K562 (cell line): ENCODE measurements at regions not wholly inside any gene's neighbourhood (a gene's known extent, or its start where the extent isn't known, plus 50 kb on each side); places are given as distances from the start of the nearest gene placed in this dataset.

ENCODE experiments used
- ATAC-seq: fragments of 200-7000 bp; cut with Tn5 transposase; 3 replicates; pipeline ENCODE4 v1.9.1; 2020; ENCODE audit warnings: moderate library complexity
- BruUV-seq: library from RNA; stranded (reverse); fragments of 400-500 nt; replicated peaks from 2 replicates; lab custom pipeline; 2021; lab: Mats Ljungman, UMichigan
- CTCF ChIA-PET: fragments of 300-600 bp; formaldehyde crosslinking; extraction: SDS; loops from one replicate; lab custom pipeline; 2021; ENCODE audit warnings: low intra/inter-chr PET ratio; lab: Yijun Ruan, JAX
- POLR2A ChIA-PET: fragments of 300-600, 350-650 bp; sonication (Branson Sonifier 250); formaldehyde crosslinking; extraction: SDS; loops from one replicate; lab custom pipeline; 2021; ENCODE audit warnings: antibody characterized with exemption, inconsistent platforms; lab: Yijun Ruan, JAX
- DNase-seq, 4 experiments: peaks; one replicate each; pipeline versions ENCODE4 v3.0.0 to v3.0.0-alpha.2; 2011 to 2018; ENCODE audit warnings: low spot score in 3 of 4, mixed read lengths in 3 of 4; ENCODE audit errors: extremely low read depth in 1 of 4
- FAIRE-seq: peaks from 2 replicates; lab custom pipeline; 2011; peaks lifted over from hg19 to GRCh38; lab: Jason Lieb, UNC
- H2AFZ ChIP-seq: 2 replicates; pipeline ENCODE4 v1.6.0; 2011; ENCODE audit warnings: low read depth, low read length, control low read depth, inconsistent platforms
- H3K27ac ChIP-seq: fragments of 200-600 bp; 3 replicates; pipeline ENCODE4 v1.8.0; 2011; ENCODE audit warnings: low read depth, mild to moderate bottlenecking, control low read depth, inconsistent platforms, low read length, moderate library complexity, mixed read lengths; ENCODE audit errors: extremely low read depth
- H3K27me3 ChIP-seq, 2 experiments: fragments of 300-600 bp in 1 of 2; 2 replicates in 1 of 2; 3 replicates in 1 of 2; pipeline versions ENCODE4 v1.6.0 to v1.8.0; 2011; ENCODE audit warnings: inconsistent platforms in 2 of 2, low read length in 2 of 2, mild to moderate bottlenecking in 1 of 2, mixed read lengths in 1 of 2, moderate library complexity in 1 of 2; ENCODE audit not compliant: control insufficient read depth in 2 of 2, insufficient read depth in 2 of 2
- H3K36me3 ChIP-seq: fragments of 300-600 bp; 3 replicates; pipeline ENCODE4 v1.8.0; 2011; ENCODE audit warnings: mild to moderate bottlenecking, low read length, inconsistent platforms; ENCODE audit not compliant: control insufficient read depth, insufficient read depth
- H3K4me1 ChIP-seq, 2 experiments: fragments of 200-600 bp in 1 of 2; replicated peaks in 1 of 2; 2 replicates in 1 of 2; 3 replicates in 1 of 2; pipeline versions ENCODE4 v1.5.1 to v1.8.0; 2011; ENCODE audit warnings: inconsistent platforms in 2 of 2, low read length in 2 of 2, mild to moderate bottlenecking in 1 of 2, mixed read lengths in 1 of 2, moderate library complexity in 1 of 2; ENCODE audit not compliant: control insufficient read depth in 2 of 2, insufficient read depth in 2 of 2
- H3K4me2 ChIP-seq: 2 replicates; pipeline ENCODE4 v1.6.1; 2011; ENCODE audit warnings: low read length, control low read depth, inconsistent platforms, mixed read lengths; ENCODE audit not compliant: insufficient read depth
- H3K4me3 ChIP-seq: fragments of 200-600 bp; sonication (generic), shearing (Covaris generic); 2 replicates; pipeline ENCODE4 v1.5.1; 2016; ENCODE audit warnings: control low read depth, inconsistent platforms
- H3K79me2 ChIP-seq: fragments of 200-600 bp; 3 replicates; pipeline ENCODE4 v1.8.0; 2011; ENCODE audit warnings: low read length, inconsistent platforms; ENCODE audit not compliant: control insufficient read depth, insufficient read depth
- H3K9ac ChIP-seq, 2 experiments: 2 replicates each; pipeline versions ENCODE4 v1.6.0 to v1.6.1; 2011; ENCODE audit warnings: low read depth in 2 of 2, low read length in 2 of 2, control low read depth in 1 of 2, inconsistent platforms in 1 of 2, mild to moderate bottlenecking in 1 of 2, mixed read lengths in 1 of 2; ENCODE audit not compliant: insufficient read depth in 1 of 2
- H3K9me1 ChIP-seq: one replicate; pipeline ENCODE4 v1.6.0; 2011; ENCODE audit warnings: inconsistent platforms, mild to moderate bottlenecking, low read length, moderate library complexity; ENCODE audit not compliant: control insufficient read depth, insufficient read depth
- H3K9me3 ChIP-seq: replicated peaks from 2 replicates; pipeline ENCODE4 v1.5.1; 2011; ENCODE audit warnings: low read depth, low read length, inconsistent platforms; ENCODE audit not compliant: control insufficient read depth, insufficient read depth
- H4K20me1 ChIP-seq: replicated peaks from 2 replicates; pipeline ENCODE4 v1.6.1; 2011; ENCODE audit warnings: low read length, inconsistent platforms, mixed read lengths; ENCODE audit not compliant: control insufficient read depth, insufficient read depth
- ARID1B ChIP-seq: fragments of 450-650 bp; IDR thresholded peaks from 2 replicates; pipeline ENCODE4 v1.6.1; 2016; ENCODE audit warnings: antibody characterized with exemption, mild to moderate bottlenecking, inconsistent platforms
- ASH1L ChIP-seq: fragments of 450-650 bp; IDR thresholded peaks from 2 replicates; pipeline ENCODE4 v1.6.1; 2018; ENCODE audit warnings: borderline replicate concordance, mild to moderate bottlenecking, low read depth; ENCODE audit not compliant: partially characterized antibody
- CBX1 ChIP-seq: sonication (generic); IDR thresholded peaks from 2 replicates; pipeline ENCODE4 v1.6.1; 2016; ENCODE audit warnings: antibody characterized with exemption, low read depth, mild to moderate bottlenecking
- CC2D1A ChIP-seq: fragments of 450-650 bp; IDR thresholded peaks from 2 replicates; pipeline ENCODE4 v1.6.1; 2017; ENCODE audit warnings: mild to moderate bottlenecking
- CGGBP1 ChIP-seq: fragments of 250-450 bp; sonication (Bioruptor Pico); IDR thresholded peaks from 2 replicates; pipeline ENCODE4 v1.9.0; 2021; ENCODE audit warnings: mild to moderate bottlenecking
- EP400 ChIP-seq: fragments of 450-650 bp; IDR thresholded peaks from 2 replicates; pipeline ENCODE4 v1.6.1; 2017; ENCODE audit warnings: antibody characterized with exemption, mild to moderate bottlenecking, moderate library complexity
- ESRRB ChIP-seq: fragments of 250-450 bp; sonication (Bioruptor Pico); IDR thresholded peaks from 2 replicates; pipeline ENCODE4 v1.5.0; 2020; ENCODE audit warnings: mild to moderate bottlenecking, moderate library complexity, borderline replicate concordance
- FOXJ3 ChIP-seq: sonication (generic); formaldehyde crosslinking; IDR thresholded peaks from 2 replicates; pipeline ENCODE4 v1.4.0; 2020; ENCODE audit warnings: mild to moderate bottlenecking, missing genetic modification reagents
- HDAC2 ChIP-seq: fragments of 450-650 bp; IDR thresholded peaks from 2 replicates; pipeline ENCODE4 v1.6.1; 2016; ENCODE audit warnings: mild to moderate bottlenecking
- MAFG ChIP-seq: fragments of 450-650 bp; conservative IDR thresholded peaks from 2 replicates; pipeline ENCODE4 v1.6.1; 2016; ENCODE audit warnings: missing genetic modification characterization, missing compliant biosample characterization
- NCOR1 ChIP-seq: fragments of 450-650 bp; IDR thresholded peaks from 2 replicates; pipeline ENCODE4 v1.6.1; 2016; ENCODE audit warnings: mild to moderate bottlenecking, moderate library complexity
- ZNF449 ChIP-seq: fragments of 250-450 bp; sonication (Bioruptor Pico); IDR thresholded peaks from 2 replicates; pipeline ENCODE4 v1.8.0; 2022; ENCODE audit warnings: moderate library complexity, mild to moderate bottlenecking, inconsistent platforms
- WGBS: fragments of 100-300 bp; shearing (Covaris generic); methylation state at CpG from one replicate; pipeline ENCODE4 v1.1.6; 2016; ENCODE audit warnings: low coverage, mixed read lengths; ENCODE audit not compliant: insufficient coverage; ENCODE audit errors: missing lambda C conversion rate; 5-methylcytosine and 5-hydroxymethylcytosine counted together
- in situ Hi-C: fragments of 300-500 bp; cut with MboI; formaldehyde crosslinking; loops from 4 replicates; pipeline ENCODE4 v1.15.0; 2018; ENCODE audit warnings: inconsistent platforms, mixed read lengths
- intact Hi-C: fragments of 100-400 bp; cut with micrococcal nuclease; formaldehyde crosslinking; loops from 2 replicates; pipeline ENCODE4 v1.14.2; 2022

DNA sequence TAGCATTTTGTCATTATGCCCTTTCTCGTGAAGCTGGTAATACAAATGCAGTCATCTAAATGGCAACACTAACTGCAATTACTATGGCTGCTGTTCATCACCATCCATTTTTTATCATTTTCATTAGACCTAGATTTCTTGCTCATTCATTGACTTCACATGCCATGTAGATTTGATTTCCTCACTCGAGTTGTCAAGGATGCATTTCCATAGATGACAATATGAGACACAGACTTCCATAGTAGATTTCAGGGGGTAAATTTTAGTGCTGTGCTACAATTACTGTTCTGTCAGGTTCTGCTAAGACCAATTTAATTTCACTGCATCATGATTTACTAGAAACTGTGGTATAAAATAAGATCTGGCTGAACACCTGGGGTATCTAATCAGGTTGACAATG, 589.2 kb downstream of the SEMA5A start:
- DNase-seq (no peak), FAIRE-seq (no peak), ATAC-seq (no peak)
- Histone ChIP-seq H3K4me3 (no peak overlapping the region), H3K9me1 (no peaks in the 10 kb centered on the region), H3K27me3 (no peaks in the 10 kb centered on the region), H3K27ac (no peak overlapping the region), H4K20me1 (no peaks in the 10 kb centered on the region), H3K36me3 (no peaks in the 10 kb centered on the region), H3K9ac (no peak overlapping the region), H3K9me3 (no peaks in the 10 kb centered on the region; the same call in 1 of the 2 replicates), H3K4me2 (no peak overlapping the region), H3K4me1 (no peaks in the 10 kb centered on the region), H2AFZ (no peak overlapping the region), H3K79me2 (no peaks in the 10 kb centered on the region)
- no peak for TF ChIP-seq CGGBP1 (CRISPR knock-in tag)
- no peak for TF ChIP-seq FOXJ3 (CRISPR knock-in tag)
- no peak for TF ChIP-seq HDAC2
- no peak for TF ChIP-seq ZNF449 (CRISPR knock-in tag)
- TF ChIP-seq NCOR1: no peak
- no peak for TF ChIP-seq ESRRB (CRISPR knock-in tag)
- no peak for TF ChIP-seq MAFG (tag)
- no peak for TF ChIP-seq ARID1B
- no peak for TF ChIP-seq CBX1
- no peak for TF ChIP-seq CC2D1A
- TF ChIP-seq ASH1L: no peak
- no peak for TF ChIP-seq EP400
- CTCF ChIA-PET: no interaction called here
- 0% methylated on average over 2 of the region's 2 CpGs for WGBS
- in situ Hi-C loops (no loop called here), intact Hi-C loops (no loop called here)
- POLR2A ChIA-PET: no interaction called here
- BruUV-seq: no TSS peak
